ENCODE measurements at regions not wholly inside any gene's neighbourhood (a gene's known extent, or its start where the extent isn't known, plus 50 kb on each side); places are given as distances from the start of the nearest gene placed in this dataset.

DNA sequence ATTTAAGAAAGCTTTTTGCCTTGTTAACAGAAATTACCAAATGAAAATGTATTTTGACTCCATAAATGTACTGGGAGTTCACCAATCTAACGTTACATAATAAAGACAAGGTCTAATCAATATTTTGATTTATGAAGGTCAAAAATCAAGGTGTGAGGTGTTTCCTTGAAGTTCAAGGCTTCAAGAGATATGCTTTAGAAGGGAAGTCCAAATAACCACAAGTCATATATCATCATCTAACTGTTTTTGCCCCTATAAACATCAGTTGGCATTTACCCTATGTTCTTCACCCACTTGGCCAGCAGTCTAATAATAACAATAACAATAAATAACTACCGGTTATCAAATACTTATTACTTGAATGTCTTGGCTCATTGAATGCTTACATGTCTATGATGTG lies 196.1 kb upstream of the ID2 start:
- Histone ChIP-seq H4K20me1 (ENCODE audit: insufficient read depth) (no peaks in the 10 kb centered on the region), H3F3A (ENCODE audit: insufficient read depth, low read length, poor library complexity, severe bottlenecking) (no peaks in the 10 kb centered on the region), H3K9ac (ENCODE audit: low read length) (no peak overlapping the region), H3K4me2 (ENCODE audit: low read length) (no peak overlapping the region), H3K36me3 (ENCODE audit: insufficient read depth, low read length) (no peaks in the 10 kb centered on the region), H3K4me3 (ENCODE audit: low read length) (no peak overlapping the region), H3K27me3 (ENCODE audit: insufficient read depth, low read depth, low read length) (no peaks in the 10 kb centered on the region), H3K9me2 (ENCODE audit: insufficient read depth, low read length) (no peaks in the 10 kb centered on the region), H3K27ac (ENCODE audit: low read length) (no peak overlapping the region), H3K9me3 (ENCODE audit: low read length) (no peaks in the 10 kb centered on the region), H2AFZ (ENCODE audit: low read depth, low read length) (no peak overlapping the region), H3K79me2 (replicated peaks; ENCODE audit: insufficient read depth, low read length) (no peaks in the 10 kb centered on the region)
- no peak for TF ChIP-seq EP300 (conservative IDR thresholded peaks at IDR 0.05; ENCODE audit: poor library complexity, severe bottlenecking)
- TF ChIP-seq REST (IDR thresholded peaks at IDR 0.05; ENCODE audit: borderline replicate concordance): no peak
- no peak for TF ChIP-seq RAD21 (conservative IDR thresholded peaks at IDR 0.05)
- no peak for TF ChIP-seq POLR2AphosphoS5 (IDR thresholded peaks at IDR 0.05)
- TF ChIP-seq TAF1 (IDR thresholded peaks at IDR 0.05; ENCODE audit: low read depth): no peak
- no peak for TF ChIP-seq EZH2 (IDR thresholded peaks at IDR 0.05; ENCODE audit: borderline replicate concordance, insufficient read depth, low read length, poor library complexity, severe bottlenecking)
- no peak for TF ChIP-seq SMC3 (conservative IDR thresholded peaks at IDR 0.05; ENCODE audit: poor library complexity)
- TF ChIP-seq CTCF (IDR thresholded peaks at IDR 0.05; ENCODE audit: poor library complexity, severe bottlenecking): no peak
- no peak for TF ChIP-seq MXI1 (conservative IDR thresholded peaks at IDR 0.05; ENCODE audit: poor library complexity, severe bottlenecking)

DNA sequence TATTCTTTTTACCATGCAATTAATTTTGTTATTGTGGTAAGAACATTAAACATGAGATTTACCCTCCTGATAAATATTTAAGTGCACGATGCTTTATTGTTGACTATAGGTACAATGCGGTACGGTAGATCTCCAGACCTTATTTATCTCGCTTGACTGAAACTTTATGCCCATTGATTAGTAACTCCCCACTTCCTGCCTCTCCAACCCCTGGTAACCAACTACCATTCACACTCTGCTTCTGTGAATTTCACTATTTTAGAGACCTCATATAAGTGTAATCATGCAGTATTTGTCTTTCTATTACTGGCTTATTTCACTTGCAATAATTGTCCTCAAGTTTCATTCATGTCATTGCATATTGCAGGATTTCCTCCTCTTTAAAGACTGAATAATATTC lies 195.7 kb upstream of the ID2 start:
- H3K79me2 ChIP-seq (replicated peaks; ENCODE audit: insufficient read depth, low read length): no peaks in the 10 kb centered on the region
- no peak overlapping the region for H3K4me3 ChIP-seq (ENCODE audit: low read length)
- no peak for TF ChIP-seq CTCF (IDR thresholded peaks at IDR 0.05; ENCODE audit: poor library complexity, severe bottlenecking)
- TF ChIP-seq RAD21 (conservative IDR thresholded peaks at IDR 0.05): no peak
- TF ChIP-seq REST (IDR thresholded peaks at IDR 0.05; ENCODE audit: borderline replicate concordance): no peak
- TF ChIP-seq SMC3 (conservative IDR thresholded peaks at IDR 0.05; ENCODE audit: poor library complexity): no peak
- TF ChIP-seq EZH2 (IDR thresholded peaks at IDR 0.05; ENCODE audit: borderline replicate concordance, insufficient read depth, low read length, poor library complexity, severe bottlenecking): no peak
- TF ChIP-seq MXI1 (conservative IDR thresholded peaks at IDR 0.05; ENCODE audit: poor library complexity, severe bottlenecking): no peak
- no peak for TF ChIP-seq POLR2AphosphoS5 (IDR thresholded peaks at IDR 0.05)
- no peak for TF ChIP-seq EP300 (conservative IDR thresholded peaks at IDR 0.05; ENCODE audit: poor library complexity, severe bottlenecking)
- no peak for TF ChIP-seq TAF1 (IDR thresholded peaks at IDR 0.05; ENCODE audit: low read depth)
- H3K9ac ChIP-seq (ENCODE audit: low read length): no peak overlapping the region
- no peak overlapping the region for H3K4me2 ChIP-seq (ENCODE audit: low read length)
- H3K9me2 ChIP-seq (ENCODE audit: insufficient read depth, low read length): no peaks in the 10 kb centered on the region
- no peaks in the 10 kb centered on the region for H3K36me3 ChIP-seq (ENCODE audit: insufficient read depth, low read length)
- H3K9me3 ChIP-seq (ENCODE audit: low read length): no peaks in the 10 kb centered on the region
- H3F3A ChIP-seq (ENCODE audit: insufficient read depth, low read length, poor library complexity, severe bottlenecking): no peaks in the 10 kb centered on the region
- H4K20me1 ChIP-seq (ENCODE audit: insufficient read depth): no peaks in the 10 kb centered on the region
- no peak overlapping the region for H3K27ac ChIP-seq (ENCODE audit: low read length)
- no peaks in the 10 kb centered on the region for H3K27me3 ChIP-seq (ENCODE audit: insufficient read depth, low read depth, low read length)
- no peak overlapping the region for H2AFZ ChIP-seq (ENCODE audit: low read depth, low read length)

Data from neural cell (in vitro differentiated cells).